HG02571 (cell line): ENCODE measurements at regions not wholly inside any gene's neighbourhood (a gene's known extent, or its start where the extent isn't known, plus 50 kb on each side); places are given as distances from the start of the nearest gene placed in this dataset.
"Not testable (repeated sequence)": the region's sequence is repeated elsewhere in the genome, so short reads cannot be mapped to it uniquely, and the experiment has no call there.

Source experiments
- ATAC-seq: cut with Tn5 transposase; IDR thresholded peaks from one replicate; pipeline ENCODE4 v1.9.1; 2021; ENCODE audit warnings: mild to moderate bottlenecking, moderate library complexity; ENCODE audit not compliant: unreplicated experiment

DNA sequence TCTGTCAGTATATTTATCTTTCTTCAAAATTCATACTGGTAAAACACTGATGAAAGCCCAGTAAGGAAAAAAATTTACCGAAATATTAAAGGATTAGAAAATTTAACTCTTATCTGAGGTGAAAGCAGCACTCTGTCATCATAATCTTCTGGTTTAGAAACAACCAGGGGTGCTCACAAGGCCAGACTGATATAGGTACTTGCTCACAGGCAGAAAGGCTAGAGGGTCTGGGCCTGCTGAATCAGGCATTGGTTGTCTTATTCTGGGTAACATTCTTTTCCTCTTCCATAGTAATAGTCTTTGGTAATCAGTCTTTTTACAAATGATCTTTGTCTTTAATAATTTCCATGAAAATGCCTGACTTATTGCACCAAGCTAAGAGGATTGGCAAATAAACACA is 221.4 kb upstream of the TFPI start:
- ATAC-seq, result no peak

GRCh38 chr2:187782301-187782700 is 228.1 kb upstream of the TFPI start:
- no peak for ATAC-seq

DNA sequence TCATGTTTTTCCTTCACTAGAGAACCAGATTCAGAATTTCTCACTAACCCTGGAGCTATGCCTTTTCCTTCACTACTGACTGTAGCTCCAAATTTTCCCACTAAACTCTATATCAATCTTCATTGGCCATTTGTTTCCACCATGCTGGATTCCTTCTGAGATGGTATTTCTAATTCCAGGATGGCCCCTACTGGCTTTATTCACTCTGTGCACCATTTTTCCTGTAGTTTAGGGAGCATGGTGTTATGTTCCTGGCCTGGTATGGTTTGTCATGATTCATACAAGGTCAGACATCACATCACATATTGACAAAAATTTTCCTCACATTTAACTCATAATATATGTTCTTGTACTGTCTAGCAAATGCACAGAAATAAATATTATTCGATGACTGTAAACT is 229.2 kb upstream of the TFPI start:
- ATAC-seq, result no peak

- ATAC-seq, result not testable (repeated sequence)
These were observed 229.9 kb upstream of the TFPI start for GRCh38 chr2:187784138-187784537.

GRCh38 chr2:187799601-187800000 is 245.4 kb upstream of the TFPI start:
- no peak for ATAC-seq

GRCh38 chr2:187803816-187804215 is 249.6 kb upstream of the TFPI start:
- ATAC-seq, result no peak

DNA sequence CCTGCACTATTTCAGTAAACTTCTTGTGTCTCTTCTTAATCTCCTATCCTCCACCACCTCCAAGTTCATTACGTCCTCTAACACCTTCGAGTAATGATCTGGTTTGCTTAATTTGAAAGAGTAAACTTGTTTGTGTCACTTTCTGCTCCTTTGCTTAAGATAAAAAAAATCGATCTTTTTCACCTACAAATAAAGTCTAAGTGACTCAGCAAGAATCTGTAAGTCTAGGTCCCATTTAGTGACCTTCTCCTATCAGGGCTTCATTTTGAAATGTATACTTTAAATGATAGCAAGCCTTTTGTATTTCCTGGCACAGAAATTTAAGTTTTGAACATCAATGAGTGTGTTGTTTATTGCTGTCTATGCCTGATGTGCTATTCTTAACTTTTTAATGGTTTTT is 260.9 kb upstream of the TFPI start:
- ATAC-seq, result no peak

- no peak for ATAC-seq
These were observed 265.4 kb upstream of the TFPI start for GRCh38 chr2:187819624-187820023.

- no peak for ATAC-seq
These were observed 270.9 kb upstream of the TFPI start for GRCh38 chr2:187825108-187825507.

GRCh38 chr2:187826023-187826422 is 271.8 kb upstream of the TFPI start:
- no peak for ATAC-seq

GRCh38 chr2:187834787-187835186 is 280.6 kb upstream of the TFPI start:
- ATAC-seq, result no peak

- no peak for ATAC-seq
These were observed 284.5 kb upstream of the TFPI start for GRCh38 chr2:187838690-187839089.

DNA sequence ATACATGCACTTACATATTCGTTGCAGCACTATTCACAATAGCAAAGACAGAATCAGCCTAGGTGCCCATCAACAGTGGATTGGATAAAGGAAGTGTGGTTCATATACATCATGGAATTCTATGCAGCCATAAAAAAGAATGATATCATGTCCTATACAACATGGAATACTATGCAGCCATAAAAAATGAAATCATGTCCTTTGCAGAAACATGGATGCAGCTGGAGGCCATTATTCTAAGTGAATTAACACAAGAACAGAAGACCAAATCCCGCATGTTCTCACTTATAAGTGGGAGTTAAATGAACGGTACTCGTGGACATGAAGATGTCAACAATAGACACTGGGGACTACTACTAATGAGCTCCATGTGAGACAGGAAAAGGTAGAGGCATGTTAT is 288.1 kb upstream of the TFPI start:
- ATAC-seq, result no peak

GRCh38 chr2:187842978-187843847 is 289.0 kb upstream of the TFPI start:
- ATAC-seq, result no peak

GRCh38 chr2:187847245-187848208 is 293.3 kb upstream of the TFPI start:
- no peak for ATAC-seq

GRCh38 chr2:187851955-187852561 is 297.8 kb upstream of the TFPI start:
- ATAC-seq, result no peak

GRCh38 chr2:187853381-187853791 is 299.2 kb upstream of the TFPI start:
- ATAC-seq, result no peak

GRCh38 chr2:187854801-187855200 is 300.6 kb upstream of the TFPI start:
- no peak for ATAC-seq

- no peak for ATAC-seq
These were observed 301.5 kb upstream of the TFPI start for GRCh38 chr2:187855689-187856088.

DNA sequence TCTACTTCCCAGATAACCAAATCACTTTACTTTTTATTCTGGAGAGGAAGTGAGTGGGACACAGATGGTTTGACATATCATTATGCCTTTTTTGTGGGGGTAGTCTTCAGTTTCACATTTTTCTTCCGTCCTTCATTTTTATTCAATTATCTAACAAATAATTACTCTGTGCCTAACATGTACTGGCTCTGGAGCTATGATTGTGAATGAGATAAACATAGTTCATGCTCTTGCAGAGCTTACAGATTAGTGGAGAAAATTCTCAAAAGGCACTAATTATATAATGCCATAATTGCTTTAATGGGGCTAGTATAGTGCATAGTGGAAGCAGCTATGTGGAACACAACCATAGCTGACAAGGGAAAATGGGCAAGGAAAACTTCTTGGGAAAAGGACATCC is 303.6 kb upstream of the TFPI start:
- no peak for ATAC-seq

- no peak for ATAC-seq
These were observed 308.5 kb upstream of the TFPI start for GRCh38 chr2:187862715-187863114.
